ENCODE measurements at regions not wholly inside any gene's neighbourhood (a gene's known extent, or its start where the extent isn't known, plus 50 kb on each side); places are given as distances from the start of the nearest gene placed in this dataset.

GRCh38 chr6:8195040-8195713, 92.8 kb upstream of the EEF1E1 start:
- Histone ChIP-seq H3K27me3 (ENCODE audit: control insufficient read depth in 2 of 2, insufficient read depth in 2 of 2, low read length in 2 of 2) (no peaks in the 10 kb centered on the region), H4K20me1 (ENCODE audit: insufficient read depth, low read length) (no peaks in the 10 kb centered on the region), H3K36me3 (replicated peaks in 1 of 2; ENCODE audit: control insufficient read depth in 1 of 2, insufficient read depth in 2 of 2, low read length in 2 of 2) (no peaks in the 10 kb centered on the region), H2AFZ (ENCODE audit: insufficient read depth, low read depth, low read length, poor library complexity, severe bottlenecking) (no peak overlapping the region), H3K4me1 (ENCODE audit: control insufficient read depth in 1 of 2, insufficient read depth in 2 of 2, low read length in 2 of 2) (no peaks in the 10 kb centered on the region), H3K4me3 (replicated peaks in 1 of 3; ENCODE audit: low read depth in 2 of 3, low read length in 3 of 3) (no peak overlapping the region), H3K4me2 (replicated peaks; ENCODE audit: extremely low read depth, low read length, poor library complexity, severe bottlenecking) (no peak overlapping the region), H3K9me3 (replicated peaks in 1 of 2; ENCODE audit: control insufficient read depth in 1 of 2, insufficient read depth in 1 of 2, low read length in 2 of 2) (no peaks in the 10 kb centered on the region), H3K79me2 (ENCODE audit: insufficient read depth, low read length) (no peaks in the 10 kb centered on the region), H3K27ac (ENCODE audit: low read depth in 1 of 2, low read length in 2 of 2) (no peak overlapping the region), H3K9ac (ENCODE audit: insufficient read depth, low read length, poor library complexity, severe bottlenecking) (no peak overlapping the region)
- DNase-seq, result no peak
- intact Hi-C loops (cut with micrococcal nuclease), result no loop called here
- no peak overlapping the region for H3K4me3 Mint-ChIP-seq
- no CpG with 5 or more reads among the region's 3 CpGs for WGBS (ENCODE audit: insufficient coverage)
- no peaks in the 10 kb centered on the region for H3K27me3 Mint-ChIP-seq (ENCODE audit: low read depth in 3 of 3)
- H3K4me1 Mint-ChIP-seq, result no peaks in the 10 kb centered on the region
- no peaks in the 10 kb centered on the region for H3K36me3 Mint-ChIP-seq
- peaks cover 0 to 4% (median 2%) of the 10 kb centered on the region in 7 donors for H3K9me3 Mint-ChIP-seq
- peak; percentile 27 for TF ChIP-seq CTCF (IDR thresholded peaks at IDR 0.05)
- H3K27ac Mint-ChIP-seq, result no peak overlapping the region

- Histone ChIP-seq H3K27me3 (ENCODE audit: control insufficient read depth in 2 of 2, insufficient read depth in 2 of 2, low read length in 2 of 2) (no peaks in the 10 kb centered on the region), H4K20me1 (ENCODE audit: insufficient read depth, low read length) (no peaks in the 10 kb centered on the region), H2AFZ (ENCODE audit: insufficient read depth, low read depth, low read length, poor library complexity, severe bottlenecking) (no peak overlapping the region), H3K9me3 (replicated peaks in 1 of 2; ENCODE audit: control insufficient read depth in 1 of 2, insufficient read depth in 1 of 2, low read length in 2 of 2) (no peaks in the 10 kb centered on the region), H3K4me2 (replicated peaks; ENCODE audit: extremely low read depth, low read length, poor library complexity, severe bottlenecking) (no peak overlapping the region), H3K36me3 (replicated peaks in 1 of 2; ENCODE audit: control insufficient read depth in 1 of 2, insufficient read depth in 2 of 2, low read length in 2 of 2) (no peaks in the 10 kb centered on the region), H3K79me2 (ENCODE audit: insufficient read depth, low read length) (no peaks in the 10 kb centered on the region), H3K4me3 (replicated peaks in 1 of 3; ENCODE audit: low read depth in 2 of 3, low read length in 3 of 3) (no peak overlapping the region), H3K9ac (ENCODE audit: insufficient read depth, low read length, poor library complexity, severe bottlenecking) (no peak overlapping the region), H3K27ac (ENCODE audit: low read depth in 1 of 2, low read length in 2 of 2) (no peak overlapping the region), H3K4me1 (ENCODE audit: control insufficient read depth in 1 of 2, insufficient read depth in 2 of 2, low read length in 2 of 2) (no peaks in the 10 kb centered on the region)
- Mint-ChIP-seq H3K36me3 (no peaks in the 10 kb centered on the region), H3K27me3 (ENCODE audit: low read depth in 3 of 3) (peaks cover 0 to under 1% (median 0%) of the 10 kb centered on the region in 3 donors), H3K9me3 (peaks cover 0 to 6% (median 2%) of the 10 kb centered on the region in 7 donors), H3K4me1 (no peaks in the 10 kb centered on the region), H3K4me3 (no peak overlapping the region), H3K27ac (no peak overlapping the region)
- intact Hi-C loops (cut with micrococcal nuclease), result no loop called here
- WGBS (ENCODE audit: insufficient coverage), result 100% methylated on average over 1 of the region's 3 CpGs
- TF ChIP-seq CTCF (IDR thresholded peaks at IDR 0.05), result no peak
- no peak for DNase-seq
Measured at GRCh38 chr6:8194490-8194889, 92.1 kb upstream of the EEF1E1 start.
